ENCODE measurements at regions not wholly inside any gene's neighbourhood (a gene's known extent, or its start where the extent isn't known, plus 50 kb on each side); places are given as distances from the start of the nearest gene placed in this dataset.
"Not testable (repeated sequence)": the region's sequence is repeated elsewhere in the genome, so short reads cannot be mapped to it uniquely, and the experiment has no call there.

GRCh38 chr17:30711626-30712507, 112.6 kb downstream of the CRLF3 start:
- not testable (repeated sequence) for DNase-seq

- not testable (repeated sequence) for DNase-seq
These were observed 113.3 kb downstream of the CRLF3 start for GRCh38 chr17:30711176-30711575.

GRCh38 chr17:30710276-30711088, 114.0 kb downstream of the CRLF3 start:
- DNase-seq = not testable (repeated sequence)

- not testable (repeated sequence) for DNase-seq
These were observed 114.8 kb downstream of the CRLF3 start for GRCh38 chr17:30709561-30710275.

GRCh38 chr17:30709096-30709495, 115.4 kb downstream of the CRLF3 start:
- peak; percentile 53 for DNase-seq

- peak; percentile 97 for DNase-seq
These were observed 116.0 kb downstream of the CRLF3 start for GRCh38 chr17:30708241-30709078.

- DNase-seq = peak; percentile 60
These were observed 116.7 kb downstream of the CRLF3 start for GRCh38 chr17:30707724-30708240.

GRCh38 chr17:30706461-30707335, 117.8 kb downstream of the CRLF3 start:
- not testable (repeated sequence) for DNase-seq

- DNase-seq = not testable (repeated sequence)
These were observed 118.5 kb downstream of the CRLF3 start for GRCh38 chr17:30706004-30706403.

GRCh38 chr17:30701498-30701989, 122.9 kb downstream of the CRLF3 start:
- DNase-seq = no peak

GRCh38 chr17:30700833-30701232, 123.7 kb downstream of the CRLF3 start:
- not testable (repeated sequence) for DNase-seq

- DNase-seq = peak; percentile 67
These were observed 126.7 kb downstream of the CRLF3 start for GRCh38 chr17:30697619-30698460.

GRCh38 chr17:30696234-30696633, 128.3 kb downstream of the CRLF3 start:
- DNase-seq = no peak

- DNase-seq = not testable (repeated sequence)
These were observed 129.2 kb downstream of the CRLF3 start for GRCh38 chr17:30695265-30695811.

- peak; percentile 40 for DNase-seq
These were observed 130.7 kb downstream of the CRLF3 start for GRCh38 chr17:30693772-30694171.

- not testable (repeated sequence) for DNase-seq
These were observed 135.1 kb downstream of the CRLF3 start for GRCh38 chr17:30689266-30690000.

GRCh38 chr17:30686538-30687479, 137.7 kb downstream of the CRLF3 start:
- not testable (repeated sequence) for DNase-seq

Data from femur (tissue), 1 donor.